Left colon (tissue), 2 donors: ENCODE measurements at regions not wholly inside any gene's neighbourhood (a gene's known extent, or its start where the extent isn't known, plus 50 kb on each side); places are given as distances from the start of the nearest gene placed in this dataset.

ENCODE experiments used
- ATAC-seq: fragments of 200-7000 bp; cut with Tn5 transposase; one replicate; pipeline ENCODE4 v1.9.1; 2020; ENCODE audit warnings: mild to moderate bottlenecking, moderate library complexity
- DNase-seq, 2 donors: peaks; one replicate each; pipeline ENCODE4 v3.0.0-alpha.2; 2020
- intact Hi-C, 2 donors: fragments of 100-400 bp; cut with DNase I in 1 of 2; cut with micrococcal nuclease in 1 of 2; formaldehyde crosslinking; loops; one replicate each; pipeline versions ENCODE4 v1.11.2 to v1.14.0; 2022; cut with DNase I, micrococcal nuclease
- donor health status: DM: no; HTN: no; CAD: no.
- donor health status: DM: yes; HTN: yes; CAD: no.

DNA sequence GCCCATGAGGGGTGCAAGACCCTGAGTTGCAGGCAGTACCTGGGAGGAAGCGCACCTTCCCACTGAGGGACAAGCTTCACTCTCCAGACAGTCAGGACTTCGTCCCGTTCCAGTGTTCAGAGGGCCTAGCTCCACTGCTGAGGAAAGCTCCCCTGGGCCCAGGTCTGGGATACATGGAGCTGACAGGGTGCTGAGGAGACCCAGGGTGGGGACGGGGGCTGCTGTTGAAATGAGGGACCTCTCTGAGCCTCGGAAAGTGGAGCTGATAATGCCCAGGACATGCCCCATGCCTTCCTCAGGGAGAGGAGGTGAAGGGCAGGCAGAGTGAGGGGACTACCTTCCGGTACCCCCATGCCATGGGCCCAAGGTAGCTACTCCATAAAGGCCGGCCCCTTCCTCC lies 169.2 kb upstream of the MYCN start:
- intact Hi-C loops = no loop called here
- no peak for DNase-seq

DNA sequence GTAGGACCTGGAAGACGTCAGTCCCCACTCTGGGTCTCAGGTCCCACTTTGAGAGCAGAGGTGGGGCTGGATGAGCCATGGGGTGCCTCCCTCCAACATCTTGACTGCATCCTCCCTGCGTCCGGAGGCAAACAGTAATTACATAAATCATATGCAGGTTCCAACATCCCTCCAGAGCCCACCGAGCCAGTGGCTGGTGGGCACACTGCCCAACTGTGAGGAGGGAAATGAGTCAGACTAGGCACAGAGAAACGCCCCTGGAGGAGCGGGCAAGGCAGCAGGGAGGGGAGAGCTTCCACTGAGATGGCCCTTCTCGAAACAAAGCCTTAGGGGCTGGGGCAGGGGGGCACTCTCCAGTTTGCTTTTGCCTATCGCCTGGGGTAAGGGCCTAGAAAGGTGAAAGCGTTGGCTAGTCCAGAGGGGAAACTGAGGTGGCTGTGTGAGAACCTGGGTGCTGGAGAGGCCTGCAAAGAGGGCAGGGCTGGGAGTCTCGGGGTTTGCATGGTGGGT lies 168.2 kb upstream of the MYCN start:
- intact Hi-C loops = no loop called here
- DNase-seq = no peak
- no peak for ATAC-seq

More for the DNA sequence above, 169.2 kb upstream of the MYCN start:
- ATAC-seq = no peak

- DNase-seq (no peak), ATAC-seq (no peak)
- intact Hi-C loops = no loop called here
These were observed 167.7 kb upstream of the MYCN start for GRCh38 chr2:15772681-15773080.

- ATAC-seq = no peak
- intact Hi-C loops = no loop called here
- DNase-seq = no peak
These were observed 167.1 kb upstream of the MYCN start for GRCh38 chr2:15773204-15773603.

- ATAC-seq (no peak), DNase-seq (no peak)
- intact Hi-C loops = no loop called here
These were observed 166.5 kb upstream of the MYCN start for GRCh38 chr2:15773846-15774245.

DNA sequence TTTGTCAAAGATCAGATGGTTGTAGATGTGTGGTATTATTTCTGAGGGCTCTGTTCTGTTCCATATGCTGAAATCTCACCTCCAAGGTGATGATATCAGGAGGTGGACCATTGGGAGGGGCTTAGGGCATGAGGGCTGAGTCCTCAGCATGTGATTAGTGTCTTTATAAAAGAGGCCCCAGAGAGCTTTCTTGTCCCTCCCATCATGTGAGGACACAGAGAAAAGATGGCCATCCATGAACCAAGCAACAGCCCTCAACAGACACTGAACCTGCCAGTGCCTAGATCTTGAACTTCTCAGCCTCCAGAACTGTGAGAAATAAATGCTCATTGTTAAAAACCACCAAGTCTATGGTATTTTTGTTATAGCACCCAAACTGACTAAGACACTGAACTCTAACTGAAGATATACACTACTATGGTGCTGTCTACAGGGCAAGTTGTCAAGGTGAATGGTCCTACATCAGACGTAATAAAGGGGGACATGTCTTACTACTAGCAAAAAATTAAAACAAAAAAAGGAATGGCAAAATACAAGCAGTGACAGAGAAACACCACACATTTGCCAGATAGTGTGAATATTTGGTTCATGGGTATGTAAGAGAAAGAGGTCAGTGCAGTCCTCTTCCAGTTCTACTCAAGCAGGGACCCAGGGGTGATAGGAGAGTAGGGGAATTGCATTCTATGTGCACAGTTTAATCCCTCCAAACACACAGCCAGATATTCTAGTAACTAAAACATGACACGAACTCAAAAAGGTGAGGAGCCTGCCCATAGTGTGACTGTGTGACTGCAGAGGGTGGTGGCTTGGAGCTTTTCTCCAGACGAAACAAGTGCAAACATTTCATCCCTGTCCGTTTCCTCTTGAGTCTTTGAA lies 164.4 kb upstream of the MYCN start:
- intact Hi-C loops = no loop called here
- no peak for ATAC-seq
- DNase-seq = no peak

- no peak for DNase-seq
- ATAC-seq = no peak
- intact Hi-C loops = no loop called here
These were observed 163.8 kb upstream of the MYCN start for GRCh38 chr2:15776629-15776919.

- intact Hi-C loops = no loop called here
- no peak for ATAC-seq
- no peak for DNase-seq
These were observed 163.2 kb upstream of the MYCN start for GRCh38 chr2:15776992-15777702.

GRCh38 chr2:15777795-15778371 lies 162.5 kb upstream of the MYCN start:
- no peak for ATAC-seq
- intact Hi-C loops = no loop called here

GRCh38 chr2:15778529-15779219 lies 161.7 kb upstream of the MYCN start:
- DNase-seq (no peak), ATAC-seq (no peak)
- intact Hi-C loops = no loop called here

More at GRCh38 chr2:15777795-15778371, 162.5 kb upstream of the MYCN start:
- no peak for DNase-seq

GRCh38 chr2:15779381-15780041 lies 160.8 kb upstream of the MYCN start:
- intact Hi-C loops = no loop called here
- DNase-seq = no peak
- no peak for ATAC-seq

DNA sequence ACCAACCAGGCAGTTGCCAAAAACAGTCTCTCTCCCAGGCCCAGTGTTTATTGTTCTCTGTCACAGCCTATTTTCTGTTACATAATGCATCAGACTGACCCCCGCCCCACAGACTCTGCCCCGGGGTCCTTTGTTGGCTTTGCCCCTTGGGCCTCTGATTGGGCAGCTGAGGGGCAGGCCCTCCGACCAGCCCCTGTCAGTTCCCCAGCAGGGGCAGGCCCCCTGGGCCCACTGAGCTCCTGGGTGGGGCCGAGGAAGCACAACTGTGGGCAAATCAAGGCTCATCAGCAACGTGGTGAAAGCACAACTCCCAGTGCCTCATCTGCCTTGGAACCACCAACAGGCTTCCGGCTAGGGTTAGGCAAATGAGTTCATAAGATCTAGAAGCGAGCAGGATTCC lies 160.1 kb upstream of the MYCN start:
- ATAC-seq (no peak), DNase-seq (no peak)
- intact Hi-C loops = no loop called here

DNA sequence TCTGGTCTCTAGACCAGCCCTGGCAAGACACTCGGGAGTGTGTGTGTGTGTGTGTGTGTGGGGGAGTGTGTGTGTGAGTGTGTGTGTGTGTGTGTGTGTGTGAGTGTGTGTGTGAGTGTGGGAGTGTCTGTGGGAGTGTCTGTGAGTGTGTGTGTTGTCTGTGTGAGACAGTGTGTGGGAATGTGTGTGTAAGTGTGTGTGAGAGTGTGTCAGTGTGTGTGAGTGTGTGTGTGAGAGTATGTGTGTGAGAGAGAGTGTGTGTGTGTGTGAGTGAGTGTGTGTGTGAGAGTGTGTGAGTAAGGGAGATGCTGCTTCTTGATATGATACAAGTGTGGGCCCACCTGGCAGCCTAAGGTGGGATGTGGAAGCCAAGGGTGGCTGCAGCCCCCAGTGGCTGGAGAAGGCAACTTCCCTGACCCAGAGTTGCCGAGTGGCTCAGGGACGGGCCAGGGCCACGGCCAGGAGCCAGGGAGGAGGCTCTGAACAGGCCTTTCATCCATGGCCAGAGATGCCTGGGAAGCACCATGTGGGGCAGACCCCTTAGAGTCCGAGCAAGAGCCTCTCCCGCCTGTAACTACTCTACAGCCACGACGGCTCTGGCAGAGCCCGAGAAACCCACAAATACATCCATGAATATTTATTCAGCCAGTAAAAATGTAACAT lies 159.3 kb upstream of the MYCN start:
- no peak for ATAC-seq
- intact Hi-C loops = no loop called here

DNA sequence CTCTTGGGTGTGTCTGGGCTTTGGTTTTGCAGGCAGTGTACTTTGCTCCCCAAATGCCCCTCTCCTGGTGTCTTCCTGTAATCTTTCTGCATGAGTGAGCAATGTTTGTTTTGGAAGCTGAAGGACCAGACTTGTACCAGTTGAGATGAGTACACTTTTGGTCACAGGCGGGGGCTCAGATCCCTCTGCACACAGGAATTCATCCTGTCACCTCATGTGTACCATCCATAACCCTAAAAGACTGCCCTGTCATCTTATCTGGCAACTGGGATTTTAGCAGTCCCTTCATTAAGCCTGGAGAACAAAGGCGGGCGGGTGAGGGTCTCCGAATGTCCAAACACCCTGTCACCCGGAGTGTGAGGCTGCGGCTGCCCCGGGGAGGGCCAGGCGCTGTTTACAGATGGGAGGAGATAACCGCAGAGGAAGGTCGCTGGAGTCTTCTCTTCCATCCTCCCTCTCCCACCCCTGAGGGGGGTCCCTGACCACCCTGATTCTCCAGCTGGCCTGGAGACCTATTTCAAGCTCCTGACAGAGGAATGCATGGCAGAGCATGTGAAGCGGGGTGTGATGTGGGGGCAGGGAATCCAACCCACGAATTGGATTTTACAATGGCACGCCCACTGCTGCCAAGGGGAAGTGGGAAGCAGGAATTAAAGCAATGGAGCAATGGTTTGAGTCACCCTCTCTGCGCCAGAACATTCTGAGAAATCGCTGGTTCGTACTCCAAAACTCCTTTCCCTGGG lies 158.2 kb upstream of the MYCN start:
- DNase-seq (no peak), ATAC-seq (no peak)

More for the DNA sequence above, 159.3 kb upstream of the MYCN start:
- no peak for DNase-seq

DNA sequence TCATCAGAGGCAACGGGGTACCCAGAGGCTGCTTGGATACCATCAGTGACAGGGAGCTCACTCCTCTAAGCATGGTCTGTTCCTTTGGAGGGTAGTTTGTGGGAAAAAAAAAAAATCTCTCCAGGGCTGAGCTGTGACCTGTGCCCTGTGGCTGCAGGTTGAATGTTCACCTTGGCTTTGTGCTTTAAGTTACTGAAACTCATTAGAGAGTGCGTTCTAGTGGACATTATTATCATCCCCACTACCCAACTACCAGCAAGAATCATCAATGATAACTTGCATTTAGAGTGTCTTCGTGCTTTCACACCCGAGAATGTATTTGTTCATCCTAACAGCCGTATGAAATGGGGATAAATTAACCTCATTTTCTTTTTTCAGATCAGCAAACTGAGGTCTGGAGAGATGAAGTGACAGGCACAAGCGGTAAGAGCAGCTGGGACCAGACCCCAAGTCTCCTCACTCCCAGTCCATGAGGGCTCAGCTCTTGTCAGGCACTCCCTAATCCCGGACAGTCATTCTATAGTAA lies 157.5 kb upstream of the MYCN start:
- DNase-seq (no peak), ATAC-seq (no peak)
- intact Hi-C loops = no loop called here

More for the DNA sequence above, 158.2 kb upstream of the MYCN start:
- intact Hi-C loops = no loop called here

GRCh38 chr2:15783489-15783888 lies 156.9 kb upstream of the MYCN start:
- intact Hi-C loops = no loop called here
- ATAC-seq (no peak), DNase-seq (no peak)

DNA sequence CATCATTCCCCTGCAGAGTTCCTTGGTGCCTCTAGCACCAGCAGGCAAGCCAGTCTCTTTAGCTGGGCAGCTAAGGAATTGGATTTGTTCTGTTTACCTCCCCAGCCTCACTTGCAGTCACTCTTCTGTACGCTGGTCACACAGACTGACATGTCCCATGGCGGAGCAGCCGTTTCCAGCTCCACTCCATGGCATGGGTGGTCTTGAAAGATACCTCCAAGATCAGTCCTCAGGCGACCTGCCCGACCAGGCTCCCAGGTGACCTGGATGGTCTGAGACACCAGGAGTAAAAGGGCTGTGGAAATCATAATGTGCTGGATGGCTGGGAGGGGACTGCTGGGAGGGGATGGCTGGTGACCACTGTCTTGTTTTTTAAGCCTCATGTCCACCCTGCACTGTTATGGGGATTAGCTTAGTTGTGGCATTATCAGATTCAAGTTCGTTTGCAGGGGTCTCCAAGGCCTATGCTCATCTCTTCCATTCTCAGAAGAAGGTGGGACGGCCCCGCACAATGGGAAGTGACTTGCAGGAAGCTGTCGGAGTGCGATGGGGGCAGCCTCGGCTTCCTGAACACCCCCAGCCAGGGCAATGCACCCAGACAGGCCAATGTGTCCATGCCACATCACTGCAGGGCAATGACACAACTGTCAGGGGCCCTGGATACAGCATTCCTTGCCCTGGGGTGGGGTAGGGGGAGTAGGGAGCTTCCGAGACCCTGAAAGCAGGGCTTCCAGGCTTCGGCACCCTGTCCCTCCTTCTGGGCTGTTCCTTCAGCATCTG lies 156.1 kb upstream of the MYCN start:
- ATAC-seq = no peak
- no peak for DNase-seq

More for the DNA sequence above, 156.1 kb upstream of the MYCN start:
- intact Hi-C loops = no loop called here
